IMR-90 (cell line): ENCODE measurements at regions not wholly inside any gene's neighbourhood (a gene's known extent, or its start where the extent isn't known, plus 50 kb on each side); places are given as distances from the start of the nearest gene placed in this dataset.

Experiments used
- BHLHE40 ChIP-seq: fragments of 150-350 bp; IDR thresholded peaks from 2 replicates; pipeline ENCODE4 v1.6.1; 2016; ENCODE audit warnings: mild to moderate bottlenecking, low read depth, low read length
- CHD1 ChIP-seq: IDR thresholded peaks from 2 replicates; pipeline ENCODE4 v1.6.1; 2012; ENCODE audit warnings: low read depth, low read length, improper control_type of control experiment
- POLR2A ChIP-seq: IDR thresholded peaks from 2 replicates; pipeline ENCODE4 v1.6.1; 2012; ENCODE audit warnings: mild to moderate bottlenecking, low read depth, low read length
- RAD21 ChIP-seq: IDR thresholded peaks from 2 replicates; pipeline ENCODE4 v1.6.1; 2012; ENCODE audit warnings: low read length, improper control_type of control experiment
- RCOR1 ChIP-seq: IDR thresholded peaks from 2 replicates; pipeline ENCODE4 v1.6.1; 2012; ENCODE audit warnings: mild to moderate bottlenecking, low read length, improper control_type of control experiment; ENCODE audit not compliant: insufficient replicate concordance
- RFX5 ChIP-seq: IDR thresholded peaks from 2 replicates; pipeline ENCODE4 v1.8.0; 2012; ENCODE audit warnings: low read depth, mild to moderate bottlenecking, low read length, moderate library complexity
- TF ChIP-seq, protein P1 (sequence below): conservative IDR thresholded peaks from 2 replicates; pipeline ENCODE4 v1.5.1; 2012; ENCODE audit warnings: mild to moderate bottlenecking, low read depth, low read length, improper control_type of control experiment

DNA sequence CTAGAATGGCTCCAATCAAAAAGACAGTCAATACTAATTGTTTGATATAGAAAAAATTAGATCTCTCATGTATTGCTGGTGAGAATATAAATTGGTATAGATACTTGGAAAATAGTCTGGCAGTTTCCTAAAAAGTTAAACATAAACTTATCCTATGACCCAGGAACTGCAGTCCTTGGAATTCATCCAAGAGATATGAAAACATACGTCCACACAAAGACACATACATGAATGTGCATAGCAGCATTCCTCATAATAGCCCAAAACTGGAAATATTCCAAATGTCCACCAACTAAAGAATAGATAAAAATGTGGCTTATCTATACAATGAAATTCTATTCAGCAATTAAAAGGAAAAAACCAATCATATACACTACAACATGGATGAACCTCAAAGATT lies 128.4 kb downstream of the ZFAND4 start:
- TF ChIP-seq, protein P1, sequence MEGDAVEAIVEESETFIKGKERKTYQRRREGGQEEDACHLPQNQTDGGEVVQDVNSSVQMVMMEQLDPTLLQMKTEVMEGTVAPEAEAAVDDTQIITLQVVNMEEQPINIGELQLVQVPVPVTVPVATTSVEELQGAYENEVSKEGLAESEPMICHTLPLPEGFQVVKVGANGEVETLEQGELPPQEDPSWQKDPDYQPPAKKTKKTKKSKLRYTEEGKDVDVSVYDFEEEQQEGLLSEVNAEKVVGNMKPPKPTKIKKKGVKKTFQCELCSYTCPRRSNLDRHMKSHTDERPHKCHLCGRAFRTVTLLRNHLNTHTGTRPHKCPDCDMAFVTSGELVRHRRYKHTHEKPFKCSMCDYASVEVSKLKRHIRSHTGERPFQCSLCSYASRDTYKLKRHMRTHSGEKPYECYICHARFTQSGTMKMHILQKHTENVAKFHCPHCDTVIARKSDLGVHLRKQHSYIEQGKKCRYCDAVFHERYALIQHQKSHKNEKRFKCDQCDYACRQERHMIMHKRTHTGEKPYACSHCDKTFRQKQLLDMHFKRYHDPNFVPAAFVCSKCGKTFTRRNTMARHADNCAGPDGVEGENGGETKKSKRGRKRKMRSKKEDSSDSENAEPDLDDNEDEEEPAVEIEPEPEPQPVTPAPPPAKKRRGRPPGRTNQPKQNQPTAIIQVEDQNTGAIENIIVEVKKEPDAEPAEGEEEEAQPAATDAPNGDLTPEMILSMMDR, result no peak
- TF ChIP-seq BHLHE40, result no peak
- TF ChIP-seq POLR2A, result no peak
- no peak for TF ChIP-seq RAD21
- no peak for TF ChIP-seq RCOR1
- no peak for TF ChIP-seq RFX5
- no peak for TF ChIP-seq CHD1
